CD4-positive, alpha-beta T cell treated with Interleukin-15 for 4 hours (primary cell): ENCODE measurements at regions not wholly inside any gene's neighbourhood (a gene's known extent, or its start where the extent isn't known, plus 50 kb on each side); places are given as distances from the start of the nearest gene placed in this dataset.
"Not testable (repeated sequence)": the region's sequence is repeated elsewhere in the genome, so short reads cannot be mapped to it uniquely, and the experiment has no call there.

Experiments
- DNase-seq: peaks from one replicate; pipeline ENCODE4 v3.0.0-alpha.2; 2020; ENCODE audit warnings: low spot score

GRCh38 chr11:81420668-81421250 is 1312.9 kb downstream of the FAM181B start:
- no peak for DNase-seq

GRCh38 chr11:81397316-81397715 is 1336.3 kb downstream of the FAM181B start:
- DNase-seq = no peak

GRCh38 chr11:81394311-81394710 is 1339.4 kb downstream of the FAM181B start:
- DNase-seq = no peak

GRCh38 chr11:81388326-81388725 is 1345.3 kb downstream of the FAM181B start:
- DNase-seq = no peak

- DNase-seq = no peak
Observed at GRCh38 chr11:81380395-81380794, 1353.3 kb downstream of the FAM181B start.

GRCh38 chr11:81377418-81377817 is 1356.2 kb downstream of the FAM181B start:
- no peak for DNase-seq

GRCh38 chr11:81373986-81374385 is 1359.7 kb downstream of the FAM181B start:
- DNase-seq = no peak

- DNase-seq = no peak
Observed at GRCh38 chr11:81368192-81368591, 1365.5 kb downstream of the FAM181B start.

GRCh38 chr11:81365496-81365895 is 1368.2 kb downstream of the FAM181B start:
- DNase-seq = no peak

- DNase-seq = no peak
Observed at GRCh38 chr11:81359476-81359875, 1374.2 kb downstream of the FAM181B start.

- DNase-seq = no peak
Observed at GRCh38 chr11:81345609-81346008, 1388.1 kb downstream of the FAM181B start.

- no peak for DNase-seq
Observed at GRCh38 chr11:81342966-81343365, 1390.7 kb downstream of the FAM181B start.

- DNase-seq = no peak
Observed at GRCh38 chr11:81340225-81340624, 1393.4 kb downstream of the FAM181B start.

- DNase-seq = no peak
Observed at GRCh38 chr11:81339521-81339920, 1394.1 kb downstream of the FAM181B start.

GRCh38 chr11:81337756-81338155 is 1395.9 kb downstream of the FAM181B start:
- no peak for DNase-seq

- no peak for DNase-seq
Observed at GRCh38 chr11:81332276-81332675, 1401.4 kb downstream of the FAM181B start.

GRCh38 chr11:81331611-81332235 is 1401.9 kb downstream of the FAM181B start:
- no peak for DNase-seq

- DNase-seq = no peak
Observed at GRCh38 chr11:81331088-81331487, 1402.6 kb downstream of the FAM181B start.

- DNase-seq = no peak
Observed at GRCh38 chr11:81303038-81303664, 1430.5 kb downstream of the FAM181B start.

GRCh38 chr11:81301166-81301830 is 1432.4 kb downstream of the FAM181B start:
- DNase-seq = no peak

GRCh38 chr11:81286959-81287358 is 1446.7 kb downstream of the FAM181B start:
- no peak for DNase-seq

- DNase-seq = no peak
Observed at GRCh38 chr11:81286550-81286949, 1447.1 kb downstream of the FAM181B start.

- DNase-seq = not testable (repeated sequence)
Observed at GRCh38 chr11:81280228-81280627, 1453.4 kb downstream of the FAM181B start.
